Mammary epithelial cell (primary cell): ENCODE measurements at regions not wholly inside any gene's neighbourhood (a gene's known extent, or its start where the extent isn't known, plus 50 kb on each side); places are given as distances from the start of the nearest gene placed in this dataset.

Experiments
- EZH2 ChIP-seq: IDR thresholded peaks from 2 replicates; pipeline ENCODE4 v1.6.1; 2012; ENCODE audit warnings: low read length, inconsistent platforms, borderline replicate concordance
- TF ChIP-seq, protein P1 (sequence below), 2 donors: IDR thresholded peaks in 1 of 2; conservative IDR thresholded peaks in 1 of 2; 2 replicates each; pipeline ENCODE4 v1.5.1; 2011 to 2012; ENCODE audit warnings: inconsistent platforms in 2 of 2, low read length in 2 of 2, mild to moderate bottlenecking in 2 of 2, control low read depth in 1 of 2, low read depth in 1 of 2; ENCODE audit not compliant: insufficient read depth in 1 of 2; ENCODE audit errors: extremely low read depth in 1 of 2

DNA sequence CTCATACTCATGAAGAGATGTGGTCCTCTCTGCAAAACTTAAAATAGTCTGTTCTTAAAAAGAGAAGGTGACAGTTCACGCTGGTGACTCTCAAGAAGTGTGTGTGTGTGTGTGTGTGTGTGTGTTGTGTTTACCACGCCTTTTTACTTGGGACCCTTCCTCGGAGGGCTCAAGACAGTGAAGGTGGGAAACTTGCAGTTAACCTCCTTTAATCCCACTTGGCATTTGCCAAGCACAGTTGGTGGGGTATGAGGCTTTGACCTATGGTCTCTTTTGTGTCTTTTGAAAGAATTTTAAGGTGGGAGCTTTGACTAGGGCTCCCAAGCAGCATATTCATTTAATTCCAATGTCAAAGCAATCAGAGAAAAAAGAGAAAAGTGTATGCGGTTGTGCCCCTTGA is 395.8 kb downstream of the TFAP2B start:
- TF ChIP-seq, protein P1, sequence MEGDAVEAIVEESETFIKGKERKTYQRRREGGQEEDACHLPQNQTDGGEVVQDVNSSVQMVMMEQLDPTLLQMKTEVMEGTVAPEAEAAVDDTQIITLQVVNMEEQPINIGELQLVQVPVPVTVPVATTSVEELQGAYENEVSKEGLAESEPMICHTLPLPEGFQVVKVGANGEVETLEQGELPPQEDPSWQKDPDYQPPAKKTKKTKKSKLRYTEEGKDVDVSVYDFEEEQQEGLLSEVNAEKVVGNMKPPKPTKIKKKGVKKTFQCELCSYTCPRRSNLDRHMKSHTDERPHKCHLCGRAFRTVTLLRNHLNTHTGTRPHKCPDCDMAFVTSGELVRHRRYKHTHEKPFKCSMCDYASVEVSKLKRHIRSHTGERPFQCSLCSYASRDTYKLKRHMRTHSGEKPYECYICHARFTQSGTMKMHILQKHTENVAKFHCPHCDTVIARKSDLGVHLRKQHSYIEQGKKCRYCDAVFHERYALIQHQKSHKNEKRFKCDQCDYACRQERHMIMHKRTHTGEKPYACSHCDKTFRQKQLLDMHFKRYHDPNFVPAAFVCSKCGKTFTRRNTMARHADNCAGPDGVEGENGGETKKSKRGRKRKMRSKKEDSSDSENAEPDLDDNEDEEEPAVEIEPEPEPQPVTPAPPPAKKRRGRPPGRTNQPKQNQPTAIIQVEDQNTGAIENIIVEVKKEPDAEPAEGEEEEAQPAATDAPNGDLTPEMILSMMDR (conservative IDR thresholded peaks at IDR 0.05 in 1 of 2, IDR thresholded peaks at IDR 0.05 in 1 of 2; ENCODE audit: extremely low read depth in 1 of 2, insufficient read depth in 1 of 2, low read depth in 1 of 2, low read length in 2 of 2): no peak
- TF ChIP-seq EZH2: no peak
